GM18520 (cell line): ENCODE measurements at regions not wholly inside any gene's neighbourhood (a gene's known extent, or its start where the extent isn't known, plus 50 kb on each side); places are given as distances from the start of the nearest gene placed in this dataset.
"Not testable (repeated sequence)": the region's sequence is repeated elsewhere in the genome, so short reads cannot be mapped to it uniquely, and the experiment has no call there.

Experiments
- ATAC-seq: cut with Tn5 transposase; IDR thresholded peaks from one replicate; pipeline ENCODE4 v1.9.1; 2021; ENCODE audit not compliant: unreplicated experiment

DNA sequence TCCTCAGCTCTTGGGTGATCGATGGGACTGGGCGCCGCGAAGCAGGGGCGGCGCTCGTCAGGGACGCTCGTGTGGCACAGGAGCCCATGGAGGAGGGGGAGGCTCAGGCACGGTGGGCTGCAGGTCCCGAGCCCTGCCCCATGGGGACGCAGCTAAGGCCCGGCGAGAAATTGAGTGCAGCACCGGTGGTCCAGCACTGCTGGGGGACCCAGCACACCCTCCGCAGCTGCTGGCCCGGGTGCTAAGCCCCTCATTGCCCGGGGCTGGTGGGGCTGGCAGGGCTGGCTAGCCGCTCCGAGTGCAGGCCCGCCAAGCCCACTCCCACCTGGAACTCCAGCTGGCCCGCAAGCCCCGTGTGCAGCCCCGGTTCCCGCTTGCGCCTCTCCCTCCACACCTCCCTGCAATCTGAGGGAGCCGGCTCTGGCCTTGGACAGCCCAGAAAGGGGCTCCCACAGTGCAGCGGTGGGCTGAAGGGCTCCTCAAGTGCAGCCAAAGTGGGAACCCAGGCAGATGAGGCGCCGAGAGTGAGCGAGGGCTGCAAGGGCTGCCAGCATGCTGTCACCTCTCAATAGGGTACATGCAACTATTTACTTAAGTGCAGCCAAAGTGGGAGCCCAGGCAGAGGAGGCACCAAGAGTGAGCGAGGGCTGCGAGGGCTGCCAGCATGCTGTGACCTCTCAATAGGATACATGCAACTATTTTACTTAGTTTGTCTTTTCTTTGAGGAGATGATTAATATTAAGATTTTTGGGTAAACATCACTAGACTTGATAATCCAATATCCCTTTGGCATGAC, 619.8 kb upstream of the IGFBP7 start:
- not testable (repeated sequence) for ATAC-seq

DNA sequence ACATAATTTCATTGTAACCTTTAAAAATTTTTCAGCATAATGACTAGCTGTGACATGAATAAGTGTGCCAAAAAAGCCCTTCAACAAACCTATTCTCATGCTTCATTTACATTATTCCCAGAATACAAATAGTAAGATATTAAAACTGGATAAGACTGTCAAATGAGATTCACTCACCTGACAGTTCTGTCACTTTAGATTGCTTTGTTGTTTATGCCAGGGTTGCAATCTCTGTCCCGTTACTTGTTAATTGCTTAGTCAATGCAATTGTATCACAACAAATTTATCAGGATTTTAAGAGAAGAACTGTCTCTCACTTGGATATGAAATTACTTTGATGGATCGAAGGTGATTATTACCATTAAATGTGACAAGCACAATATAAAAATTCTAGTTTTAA, 616.0 kb upstream of the IGFBP7 start:
- no peak for ATAC-seq

DNA sequence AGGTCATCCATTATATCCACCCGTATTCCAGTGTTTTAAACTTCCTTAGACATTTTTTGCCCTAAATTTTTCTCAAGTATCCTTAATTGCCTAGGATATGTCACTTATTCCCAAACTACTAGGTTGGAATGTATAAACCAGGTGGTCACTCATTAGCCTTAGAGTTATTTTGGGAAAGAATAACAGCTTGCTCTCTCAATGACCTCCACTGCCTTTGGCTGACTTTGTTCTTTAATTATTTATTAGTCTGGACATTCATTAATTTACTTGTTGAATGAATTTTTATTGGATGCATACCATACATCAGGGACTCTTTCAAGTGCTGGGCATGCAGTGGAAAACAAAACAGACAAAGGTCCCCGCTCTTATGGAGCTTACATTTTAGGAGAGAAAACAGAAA, 609.3 kb upstream of the IGFBP7 start:
- ATAC-seq = no peak

DNA sequence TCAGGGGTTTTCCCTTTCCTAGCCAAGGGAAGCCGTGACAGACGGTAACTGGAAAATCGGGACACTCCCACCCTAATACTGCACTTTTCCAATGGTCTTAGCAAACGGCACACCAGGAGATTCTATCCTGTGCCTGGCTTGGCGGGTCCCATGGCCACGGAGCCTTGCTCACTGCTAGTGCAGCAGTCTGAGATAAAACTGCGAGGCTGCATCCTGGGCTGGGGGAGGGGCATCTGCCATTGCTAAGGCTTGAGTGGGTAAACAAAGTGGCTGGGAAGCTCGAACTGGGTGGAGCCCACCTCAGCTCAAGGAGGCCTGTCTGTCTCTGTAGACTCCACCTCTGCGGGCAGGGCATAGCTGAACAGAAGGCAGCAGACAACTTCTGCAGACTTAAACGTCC, 604.1 kb upstream of the IGFBP7 start:
- ATAC-seq = not testable (repeated sequence)

DNA sequence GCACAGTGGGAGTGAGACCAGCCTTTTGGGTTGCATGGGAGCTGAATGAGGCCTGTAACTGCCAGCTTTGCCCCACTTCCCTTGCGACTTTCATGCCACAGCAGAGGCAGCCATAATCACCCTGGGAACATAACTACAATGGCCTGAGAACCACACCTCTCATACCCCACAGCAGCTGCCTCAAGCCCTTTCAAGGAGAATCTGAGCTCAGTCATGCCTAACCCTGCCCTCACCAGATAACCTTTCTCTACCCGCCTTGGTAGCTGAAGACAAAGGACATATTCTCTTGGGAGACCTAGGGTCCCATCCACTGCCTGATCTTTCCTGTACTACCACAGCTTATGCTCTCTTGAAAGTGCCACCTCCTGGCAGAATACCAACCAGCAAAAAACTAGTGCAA, 599.9 kb upstream of the IGFBP7 start:
- ATAC-seq = peak; percentile 58

DNA sequence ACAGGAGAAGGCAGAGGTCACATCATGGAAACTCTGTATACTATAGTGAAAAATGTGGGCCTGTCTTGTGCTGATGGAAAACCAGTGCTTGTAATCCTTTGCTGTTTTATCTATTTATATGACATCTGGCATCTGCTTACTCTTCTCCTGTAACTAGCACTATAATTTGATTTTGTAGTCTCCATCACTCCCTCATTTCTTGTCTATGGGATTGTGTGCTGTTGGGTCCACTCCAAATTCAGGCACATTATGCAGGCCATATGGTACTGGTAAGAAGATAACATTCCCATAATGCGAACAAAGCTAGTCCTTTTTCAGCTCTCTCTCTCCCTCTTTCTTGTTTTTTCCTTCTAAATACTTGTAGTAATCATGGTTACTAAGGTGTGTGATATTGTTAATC, 581.2 kb upstream of the IGFBP7 start:
- no peak for ATAC-seq

DNA sequence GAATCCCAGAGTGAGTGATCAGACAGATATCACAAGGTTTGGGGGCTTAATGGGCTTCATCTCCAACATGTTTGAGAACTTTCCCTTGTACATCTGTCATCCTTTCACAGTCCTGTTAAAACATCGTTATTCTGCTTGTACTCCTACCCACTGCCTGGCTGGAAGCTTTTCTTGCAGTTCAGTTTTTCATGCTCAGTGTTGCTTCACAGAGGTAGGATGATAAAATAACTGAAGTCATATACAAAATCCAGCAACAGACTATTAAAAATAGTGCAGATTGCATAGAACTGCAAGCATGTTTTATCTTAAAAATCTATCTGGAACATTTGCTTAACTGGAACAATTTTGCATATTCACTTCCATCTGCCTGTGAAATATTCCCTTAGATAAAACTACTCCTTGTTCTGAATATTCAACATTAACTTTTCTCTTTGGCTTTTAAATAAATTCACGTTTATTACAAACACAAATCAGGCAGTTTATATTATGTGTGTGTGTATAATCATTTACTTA, 579.6 kb upstream of the IGFBP7 start:
- no peak for ATAC-seq

DNA sequence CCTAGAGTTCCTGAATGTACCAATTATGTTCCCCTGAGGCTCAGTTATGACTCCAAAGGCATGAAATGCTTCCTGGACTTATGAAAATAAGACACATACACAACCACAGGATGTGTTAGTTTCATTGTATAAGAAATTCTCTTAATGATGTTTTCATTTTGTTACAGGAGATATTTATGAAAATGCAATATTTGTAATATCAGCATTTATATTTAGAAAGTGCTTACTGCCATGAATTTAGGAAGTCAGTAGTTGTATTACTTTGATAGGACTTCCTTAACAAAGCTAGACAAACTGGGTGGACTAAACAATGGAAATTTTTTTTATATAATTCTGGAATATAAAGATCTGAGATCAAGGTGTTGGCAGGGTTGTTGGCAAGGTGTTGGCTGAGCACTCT, 572.1 kb upstream of the IGFBP7 start:
- no peak for ATAC-seq

DNA sequence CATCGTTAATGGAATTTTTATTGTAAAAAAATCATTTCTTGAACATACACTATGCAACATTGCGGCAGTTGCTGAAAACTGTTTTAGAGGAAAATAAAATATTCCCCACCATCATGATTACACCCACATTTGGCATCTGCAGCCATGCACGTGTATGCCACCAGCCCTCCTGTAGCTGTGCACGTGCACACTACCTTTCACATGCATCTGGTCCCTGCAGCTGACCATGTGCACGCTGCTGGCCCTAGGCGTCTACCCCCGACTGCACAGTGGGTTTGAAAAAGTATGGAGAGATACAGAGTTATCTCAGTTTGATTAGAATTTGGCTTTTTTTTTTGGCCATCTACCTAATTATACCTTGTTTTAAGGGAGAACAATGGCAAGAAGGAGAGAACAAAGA, 569.8 kb upstream of the IGFBP7 start:
- no peak for ATAC-seq

DNA sequence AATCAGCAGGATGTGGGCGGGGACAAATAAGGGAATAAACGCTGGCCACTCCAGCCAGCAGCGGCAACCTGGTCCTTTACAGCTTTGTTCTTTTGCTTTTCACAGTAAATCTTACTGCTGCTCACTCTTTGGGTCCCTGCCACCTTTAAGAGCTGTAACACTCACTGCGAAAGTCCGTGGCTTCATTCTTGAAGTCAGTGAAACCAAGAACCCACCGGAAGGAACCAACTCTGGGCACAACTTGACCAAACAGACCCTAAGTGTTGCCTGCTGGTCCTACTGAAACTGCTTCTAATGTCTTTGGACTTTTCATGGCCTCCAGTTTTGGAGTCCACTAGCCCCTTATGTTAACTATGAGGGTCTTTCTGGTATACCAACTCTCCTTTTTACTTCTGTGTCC, 566.2 kb upstream of the IGFBP7 start:
- ATAC-seq = no peak

DNA sequence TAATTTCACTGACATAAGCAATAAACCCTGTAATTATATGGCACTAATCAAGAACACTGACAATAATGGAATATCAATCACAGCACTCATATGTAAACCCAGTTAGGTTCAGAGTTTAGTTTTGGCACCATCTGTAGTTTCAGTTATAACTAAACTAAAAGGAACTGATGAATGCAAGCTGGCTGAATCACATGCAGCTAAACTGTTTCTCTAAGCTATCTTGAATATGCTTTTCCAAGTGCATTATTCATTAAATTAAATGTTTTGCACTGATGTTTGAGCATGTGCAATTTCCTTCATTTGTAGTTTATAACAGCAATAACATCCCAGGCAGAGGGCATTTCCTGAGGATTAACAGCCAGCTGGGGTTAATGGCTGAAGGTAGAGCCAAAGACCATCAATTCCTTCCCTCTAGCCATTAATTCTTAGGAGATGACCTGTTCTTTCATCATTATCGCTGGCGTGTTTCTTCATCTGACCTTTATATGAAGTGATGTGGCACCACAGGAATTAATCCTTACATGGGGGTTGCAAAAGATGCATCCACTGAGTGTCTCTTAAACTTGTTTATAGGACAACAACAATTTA, 562.8 kb upstream of the IGFBP7 start:
- no peak for ATAC-seq

DNA sequence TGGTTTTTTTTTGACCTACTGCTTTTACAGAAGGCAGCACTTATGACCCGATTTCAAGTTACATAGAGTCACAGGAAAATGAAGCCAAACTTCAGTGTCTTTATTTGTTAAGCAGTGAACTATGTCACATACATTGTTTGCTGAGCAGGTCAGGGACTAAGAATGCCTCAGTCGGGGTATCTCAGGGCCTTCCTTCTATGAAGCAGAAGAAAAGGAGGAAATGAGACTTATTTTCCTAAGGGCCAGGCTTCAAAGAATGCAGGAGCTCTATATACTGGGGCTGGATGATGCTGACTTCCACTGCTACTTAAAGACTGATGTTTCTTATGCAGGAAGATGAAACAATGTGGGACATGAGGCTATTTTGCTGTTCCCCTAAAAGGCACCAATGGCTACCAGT, 558.4 kb upstream of the IGFBP7 start:
- ATAC-seq = no peak

DNA sequence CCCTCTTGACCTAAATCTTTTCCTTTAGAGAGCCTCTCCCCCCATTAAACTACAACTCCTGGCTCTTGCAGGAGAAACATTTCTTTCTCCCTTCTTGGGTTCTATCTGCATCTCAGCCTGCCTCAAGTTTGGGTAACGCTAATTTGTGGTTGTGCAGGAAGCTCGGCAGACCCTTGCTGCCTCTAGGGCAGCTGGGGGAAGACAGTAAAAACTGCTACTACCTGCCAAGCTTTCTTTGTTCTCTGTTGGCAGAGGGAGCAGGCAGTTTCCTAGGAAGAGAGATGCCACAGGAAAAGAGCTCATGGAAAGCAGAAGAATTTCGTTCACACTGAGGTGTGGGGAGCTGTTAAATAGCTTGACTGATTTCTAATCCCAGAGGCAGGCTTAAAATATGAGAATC, 555.6 kb upstream of the IGFBP7 start:
- no peak for ATAC-seq

DNA sequence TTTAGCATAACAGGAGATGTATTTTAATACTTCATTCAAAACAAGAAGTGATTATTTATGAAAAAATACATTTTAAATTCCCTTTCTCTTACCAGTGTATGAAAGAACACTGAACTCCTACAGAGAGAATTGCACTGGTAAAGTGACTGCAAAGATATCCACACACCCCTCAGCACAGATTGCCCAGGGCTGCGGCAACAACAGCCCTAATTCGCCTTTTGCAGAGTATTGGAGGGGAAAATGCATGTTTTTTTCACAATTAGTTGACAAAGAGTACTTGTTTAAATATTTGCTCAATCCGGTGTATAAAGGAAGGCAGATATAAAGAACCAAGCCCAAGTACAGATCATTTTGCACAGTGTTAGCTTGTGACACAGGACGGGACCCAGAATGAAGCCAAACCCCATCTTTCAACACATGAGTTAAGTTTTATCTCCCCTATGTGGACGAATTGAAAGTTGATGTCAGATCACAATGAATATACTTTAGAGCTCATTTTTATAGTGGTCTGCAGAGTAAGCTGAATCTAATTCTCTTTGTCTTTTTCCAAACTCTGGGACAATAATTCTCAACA, 551.4 kb upstream of the IGFBP7 start:
- ATAC-seq = no peak

DNA sequence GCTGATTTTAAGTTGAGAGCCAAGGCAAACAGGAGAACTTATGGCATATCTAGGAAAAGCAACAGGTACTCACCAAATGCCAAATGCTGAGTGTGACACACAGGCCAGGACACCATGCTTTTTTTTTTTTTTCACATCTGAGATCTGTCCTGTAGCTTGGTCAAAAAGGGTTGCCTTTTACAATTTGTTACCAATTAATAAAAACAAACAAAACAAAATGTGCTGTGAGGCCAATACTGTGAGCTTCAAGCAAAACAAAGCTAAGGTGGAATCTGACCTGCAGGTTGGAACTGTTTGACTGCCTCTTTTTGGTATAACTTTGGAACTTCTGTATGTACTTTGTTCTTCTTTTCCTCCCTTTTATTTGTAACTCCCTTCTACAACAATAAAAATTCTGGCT, 548.5 kb upstream of the IGFBP7 start:
- no peak for ATAC-seq

DNA sequence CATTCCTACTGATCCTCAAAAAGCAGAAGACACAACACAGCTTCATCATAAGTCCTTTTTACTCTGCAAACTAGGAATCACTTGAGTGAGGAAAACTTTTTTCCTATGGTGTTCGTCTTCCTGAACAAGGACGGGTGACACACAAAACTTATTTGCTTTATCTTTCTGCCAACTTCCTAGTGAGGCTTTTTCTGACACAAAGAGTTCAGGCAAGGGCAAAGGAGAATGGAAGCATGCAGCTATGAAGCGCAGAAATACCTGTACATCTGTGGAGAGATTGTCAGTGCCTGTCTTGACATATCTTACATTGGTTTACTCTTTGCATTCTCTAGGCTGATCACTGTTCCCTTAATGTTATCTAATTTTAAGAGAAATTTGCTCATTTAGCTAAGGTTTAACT, 548.0 kb upstream of the IGFBP7 start:
- no peak for ATAC-seq

DNA sequence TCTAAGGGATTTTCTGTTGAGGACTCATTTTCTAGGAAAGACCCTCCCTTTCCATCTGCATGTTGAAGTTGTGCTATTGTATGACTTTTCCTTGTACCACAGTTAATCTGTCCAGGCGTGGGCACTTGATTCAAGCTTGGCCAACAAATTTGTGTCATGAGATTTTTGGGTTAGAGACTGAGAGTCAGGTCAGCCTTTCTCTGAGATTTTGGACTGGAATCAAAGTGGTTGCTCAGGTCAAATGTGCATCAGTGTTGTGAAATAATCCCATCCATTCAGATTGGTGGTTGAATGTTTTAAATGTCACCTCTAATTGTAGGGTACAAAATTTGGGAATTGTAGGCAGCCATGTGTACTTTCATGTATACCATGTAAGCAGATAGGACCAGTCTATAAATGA, 545.2 kb upstream of the IGFBP7 start:
- ATAC-seq = no peak

DNA sequence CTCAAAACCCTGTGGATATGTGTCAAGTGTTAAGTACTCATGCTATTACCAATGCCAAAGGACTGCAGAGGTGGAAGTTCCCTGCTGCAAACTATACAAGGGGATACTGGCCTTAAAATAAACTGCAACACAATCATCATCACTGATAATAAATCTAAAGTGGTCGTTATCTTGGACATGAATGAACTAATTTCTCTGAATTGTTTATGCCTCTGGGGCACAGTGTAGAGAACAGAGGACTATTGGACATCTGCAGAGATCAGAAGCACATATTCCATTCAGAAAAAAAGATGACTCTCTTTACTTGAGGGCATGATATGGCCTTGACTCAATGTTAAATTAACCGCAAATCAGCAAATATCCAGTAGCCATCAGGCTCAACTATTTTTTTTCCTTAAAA, 542.6 kb upstream of the IGFBP7 start:
- ATAC-seq = no peak

DNA sequence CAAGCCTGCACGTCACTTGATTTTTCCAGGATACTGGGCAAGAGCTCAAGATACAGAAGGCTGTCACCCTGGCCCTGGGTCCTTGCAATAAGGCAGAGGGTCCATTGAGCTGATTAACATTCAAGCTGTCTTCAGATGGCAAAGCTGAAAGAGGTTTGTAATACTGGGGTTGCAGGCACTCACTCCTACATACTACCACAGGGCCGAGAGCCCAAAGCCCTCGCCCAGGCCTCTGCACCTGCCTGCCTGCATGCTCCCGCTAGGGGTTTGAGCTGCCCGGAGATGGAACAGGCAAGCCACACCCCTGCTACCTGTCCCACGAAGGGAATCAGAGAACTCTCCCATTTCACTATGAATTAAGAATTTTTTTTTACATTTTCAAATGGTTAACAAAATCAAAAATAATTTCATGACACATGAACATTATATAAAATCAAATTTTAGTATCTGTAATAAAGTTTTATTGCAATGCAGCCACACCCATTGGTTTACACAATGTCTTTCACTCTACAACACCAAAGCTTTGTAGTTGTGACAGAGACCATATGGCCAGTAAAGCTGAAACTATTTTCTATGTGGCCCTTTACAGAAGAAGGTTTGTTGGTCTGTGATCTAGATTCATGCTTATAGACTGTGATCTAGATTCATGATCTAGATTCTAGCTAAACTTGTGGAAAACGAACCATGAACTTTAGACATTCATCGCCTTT, 530.4 kb upstream of the IGFBP7 start:
- ATAC-seq = no peak

DNA sequence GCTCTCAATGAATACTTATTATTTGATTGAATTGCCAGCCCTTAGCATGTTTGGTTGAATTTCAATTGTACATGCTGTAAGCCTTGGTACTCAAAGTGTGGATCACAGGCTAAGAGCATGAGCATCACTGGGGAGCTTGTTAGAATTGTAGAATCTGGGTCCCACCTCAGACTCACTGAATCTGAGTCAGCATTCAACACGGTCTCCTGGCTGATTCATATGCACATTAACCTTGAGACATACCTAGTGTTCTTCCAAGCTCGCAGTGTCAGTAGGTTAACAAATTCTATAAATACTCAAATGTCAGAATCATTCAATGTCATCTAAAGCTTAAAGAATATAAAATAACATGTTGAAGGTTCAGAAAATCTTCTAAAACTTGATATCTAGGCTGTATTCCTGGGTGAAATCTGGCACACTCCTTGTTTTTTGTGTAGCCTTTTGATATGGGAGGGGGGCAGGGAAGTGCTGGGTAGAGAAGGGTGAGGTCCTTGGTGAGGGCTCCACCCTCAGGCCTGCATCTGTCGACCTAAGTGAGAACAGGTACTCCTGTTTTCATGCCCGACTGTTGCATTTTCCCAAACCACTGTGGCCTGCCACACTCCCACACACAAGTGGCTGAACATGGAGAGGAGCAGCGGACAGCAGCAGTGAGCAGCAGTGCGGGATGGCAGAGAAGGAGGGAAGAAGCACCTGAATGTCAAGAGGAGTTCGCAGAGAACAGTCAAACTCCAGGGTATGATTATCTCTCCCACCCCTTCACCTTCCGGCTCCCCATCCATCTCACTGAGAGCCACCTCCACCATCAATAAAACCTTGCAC, 529.6 kb upstream of the IGFBP7 start:
- no peak for ATAC-seq

DNA sequence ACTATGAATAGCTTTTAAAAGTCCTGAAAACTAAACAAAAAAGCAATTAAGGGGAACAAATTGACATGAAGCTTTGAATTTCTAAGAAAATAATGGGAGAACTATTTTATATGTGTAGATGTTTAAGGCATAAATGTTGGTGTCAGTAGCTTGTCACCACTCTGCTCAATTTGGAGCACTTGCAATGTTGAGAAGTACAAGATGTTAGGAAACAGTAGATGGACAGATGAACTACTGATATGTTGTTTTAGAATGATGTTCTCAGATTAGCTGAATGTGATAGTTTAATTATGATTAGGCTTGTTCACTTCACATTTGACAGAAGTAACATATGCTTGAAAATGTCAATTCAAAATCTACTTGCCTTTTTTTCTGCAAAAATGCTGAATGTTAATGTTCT, 525.7 kb upstream of the IGFBP7 start:
- ATAC-seq = no peak
